Right lobe of liver (tissue), 6 donors: ENCODE measurements at regions not wholly inside any gene's neighbourhood (a gene's known extent, or its start where the extent isn't known, plus 50 kb on each side); places are given as distances from the start of the nearest gene placed in this dataset.

Source experiments
- ATAC-seq, 4 donors: fragments of 200-7000 bp; cut with Tn5 transposase; one replicate each; pipeline ENCODE4 v1.9.1; 2020; ENCODE audit warnings: mild to moderate bottlenecking in 4 of 4, moderate library complexity in 4 of 4
- DNase-seq, 3 donors: peaks; one replicate each; pipeline ENCODE4 v3.0.0-alpha.2; 2020
- H3K27ac ChIP-seq, 3 donors: fragments of 200-600 bp; one replicate each; pipeline ENCODE4 v1.8.0; 2022
- H3K27me3 ChIP-seq, 2 donors: fragments of 200-600 bp; one replicate each; pipeline ENCODE4 v1.8.0; 2022
- H3K36me3 ChIP-seq, 4 donors: fragments of 200-600 bp; sonication (generic) in 1 of 4; one replicate each; pipeline versions ENCODE4 v1.5.1 to v1.8.0; 2017 to 2022; ENCODE audit warnings: control low read depth in 1 of 4
- H3K4me1 ChIP-seq, 4 donors: fragments of 200-600 bp; sonication (generic) in 1 of 4; one replicate each; pipeline versions ENCODE4 v1.5.1 to v1.8.0; 2017 to 2022; ENCODE audit warnings: control low read depth in 1 of 4
- H3K4me3 ChIP-seq, 3 donors: fragments of 200-600 bp; one replicate each; pipeline ENCODE4 v1.8.0; 2022
- H3K9me3 ChIP-seq, 4 donors: fragments of 200-600 bp; sonication (generic) in 1 of 4; one replicate each; pipeline versions ENCODE4 v1.5.1 to v1.8.0; 2017 to 2022; ENCODE audit warnings: control low read depth in 1 of 4
- CTCF ChIP-seq, 4 donors: fragments of 200-600 bp in 3 of 4; fragments of 450-650 bp in 1 of 4; IDR thresholded peaks; one replicate each; pipeline versions ENCODE4 v1.5.1 to v1.8.0; 2016 to 2022; ENCODE audit warnings: antibody characterized with exemption in 4 of 4, mild to moderate bottlenecking in 2 of 4
- POLR2A ChIP-seq: fragments of 450-650 bp; IDR thresholded peaks from one replicate; pipeline ENCODE4 v1.6.1; 2017; ENCODE audit warnings: antibody characterized with exemption, mild to moderate bottlenecking
- WGBS: methylation state at CpG from one replicate; pipeline ENCODE4 v1.1.6; 2018; ENCODE audit warnings: low coverage, low lambda C conversion rate; ENCODE audit not compliant: insufficient coverage; ENCODE audit errors: missing lambda C conversion rate; 5-methylcytosine and 5-hydroxymethylcytosine counted together
- intact Hi-C, 2 donors: fragments of 100-400 bp; cut with DNase I; formaldehyde crosslinking; loops; one replicate each; pipeline versions ENCODE4 v1.11.2 to v1.14.1; 2022
- donor health status: DM: no; HTN: yes; CAD: no.
- donor health status: DM: no; HTN: no; CAD: no.
- donor health status: DM: no; HTN: no; CAD: no.
- donor health status: DM: no; HTN: yes; CAD: no.
- donor health status: DM: no; HTN: yes; CAD: no.

DNA sequence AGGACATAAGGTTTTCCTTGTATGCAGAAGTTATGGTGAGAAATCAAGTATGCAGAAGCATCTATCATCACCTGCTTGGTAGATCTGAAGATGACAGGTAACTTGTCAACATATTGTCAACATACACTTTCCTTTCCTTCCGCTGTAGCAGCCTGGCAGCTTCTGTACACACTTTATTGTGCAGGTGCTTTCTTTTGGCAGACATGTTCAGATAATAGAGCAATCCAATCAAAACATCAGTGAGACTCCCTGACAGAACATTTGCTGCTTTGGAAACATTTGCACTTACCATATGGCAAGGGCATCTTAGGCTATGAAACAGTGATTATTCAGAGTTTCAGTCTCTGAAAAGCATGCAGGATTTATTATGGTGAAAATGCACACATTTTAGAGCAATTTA lies 161.1 kb upstream of the CDH12 start:
- ATAC-seq (peak; percentile 31 to 65 (median 52)), DNase-seq (no peak)
- WGBS = 31% methylated on average over 1 of the region's 1 CpG
- Histone ChIP-seq H3K27me3 (no peaks in the 10 kb centered on the region), H3K36me3 (no peaks in the 10 kb centered on the region), H3K4me1 (peaks cover 0 to 3% (median 0%) of the 10 kb centered on the region in 4 donors), H3K4me3 (peak overlapping the region in 2 of 3 donors; percentile 38 to 50), H3K9me3 (no peaks in the 10 kb centered on the region), H3K27ac (no peak overlapping the region)
- no peak for TF ChIP-seq CTCF (IDR thresholded peaks at IDR 0.05)
- TF ChIP-seq POLR2A = no peak
- intact Hi-C loops = no loop called here

DNA sequence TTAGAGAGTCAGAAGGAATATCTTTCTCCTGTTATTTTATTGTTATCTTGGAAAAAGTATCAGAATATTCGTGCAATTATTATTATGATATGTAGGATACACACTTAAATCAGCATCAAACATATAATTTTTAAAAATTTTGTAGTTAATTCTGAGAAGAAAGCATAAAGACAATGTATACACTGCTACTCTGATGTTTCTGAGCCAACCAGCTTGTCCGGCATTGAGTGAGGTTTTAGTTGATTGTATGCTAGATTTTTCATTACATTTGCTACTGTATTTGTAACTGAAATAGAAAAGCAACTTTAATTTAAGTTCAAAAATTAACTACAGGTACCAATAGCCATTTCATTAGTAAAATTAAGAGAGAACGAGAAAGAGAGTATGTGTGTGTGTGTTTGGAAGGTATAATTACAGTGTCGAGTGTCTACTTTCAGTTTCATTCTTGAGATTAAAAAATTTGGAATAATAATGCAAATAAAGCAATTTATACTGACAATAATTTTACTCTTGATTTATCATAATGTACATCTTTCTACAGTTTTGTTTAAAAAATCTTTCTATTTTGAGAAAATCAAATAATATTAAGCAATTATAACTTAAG lies 160.4 kb upstream of the CDH12 start:
- DNase-seq (no peak), ATAC-seq (peak; percentile 58 to 78 (median 73))
- TF ChIP-seq POLR2A (no peak), CTCF (IDR thresholded peaks at IDR 0.05) (no peak)
- peak overlapping the region; percentile 17 to 50 (median 38) for H3K4me3 ChIP-seq
- H3K27ac ChIP-seq = peak overlapping the region; percentile 24 to 62 (median 44)
- no peaks in the 10 kb centered on the region for H3K27me3 ChIP-seq
- no peaks in the 10 kb centered on the region for H3K9me3 ChIP-seq
- H3K36me3 ChIP-seq = no peaks in the 10 kb centered on the region
- 5% methylated on average over 4 of the region's 4 CpGs for WGBS
- peaks cover 0 to 3% (median 0%) of the 10 kb centered on the region in 4 donors for H3K4me1 ChIP-seq
- intact Hi-C loops = no loop called here

GRCh38 chr5:23012842-23013241 lies 159.7 kb upstream of the CDH12 start:
- peak overlapping the region; percentile 17 to 50 (median 38) for H3K4me3 ChIP-seq
- WGBS = 5% methylated on average over 5 of the region's 5 CpGs

GRCh38 chr5:23007762-23008161 lies 154.6 kb upstream of the CDH12 start:
- TF ChIP-seq POLR2A (no peak), CTCF (IDR thresholded peaks at IDR 0.05) (no peak)
- Histone ChIP-seq H3K27ac (no peak overlapping the region), H3K4me1 (no peaks in the 10 kb centered on the region), H3K36me3 (no peaks in the 10 kb centered on the region), H3K9me3 (no peaks in the 10 kb centered on the region), H3K4me3 (no peak overlapping the region), H3K27me3 (no peaks in the 10 kb centered on the region)
- WGBS = 100% methylated on average over 1 of the region's 1 CpG
- DNase-seq (no peak), ATAC-seq (no peak)
- intact Hi-C loops = no loop called here

More at GRCh38 chr5:23012842-23013241, 159.7 kb upstream of the CDH12 start:
- Histone ChIP-seq H3K4me1 (peaks cover 0 to 3% (median 0%) of the 10 kb centered on the region in 4 donors), H3K27ac (peak overlapping the region; percentile 24 to 62 (median 44)), H3K27me3 (no peaks in the 10 kb centered on the region), H3K9me3 (no peaks in the 10 kb centered on the region), H3K36me3 (no peaks in the 10 kb centered on the region)
- ATAC-seq (peak in 3 of 4 donors; percentile 50 to 70 (median 52)), DNase-seq (no peak)
- TF ChIP-seq POLR2A = no peak
- TF ChIP-seq CTCF (IDR thresholded peaks at IDR 0.05) = no peak
- intact Hi-C loops = no loop called here
